ENCODE measurements at regions not wholly inside any gene's neighbourhood (a gene's known extent, or its start where the extent isn't known, plus 50 kb on each side); places are given as distances from the start of the nearest gene placed in this dataset.

DNA sequence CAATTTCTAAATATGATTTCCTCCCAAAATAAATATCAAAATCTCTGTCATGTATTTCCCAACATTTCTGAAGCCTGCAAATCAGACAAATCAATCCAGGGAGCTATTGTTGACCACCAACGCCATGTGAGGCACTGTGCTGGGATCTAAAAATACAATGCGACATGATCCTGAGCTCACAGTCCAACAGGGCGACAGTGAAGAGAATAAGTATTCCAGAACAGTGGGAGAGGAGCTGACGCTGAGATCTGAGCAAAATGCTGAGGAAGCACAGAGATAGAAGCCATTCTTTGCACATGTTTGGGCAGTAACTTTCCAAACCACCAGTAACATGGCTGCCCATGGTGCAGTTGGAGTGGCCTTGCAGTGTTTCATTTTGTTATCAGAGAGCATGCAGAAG, 412.5 kb downstream of the LRATD1 start:
- Mint-ChIP-seq H3K27ac (ENCODE audit: low read depth, unreplicated experiment) (no peak overlapping the region), H3K4me3 (ENCODE audit: unreplicated experiment) (no peak overlapping the region), H3K4me1 (ENCODE audit: insufficient read depth, unreplicated experiment) (peaks cover 6% of the 10 kb centered on the region), H3K36me3 (ENCODE audit: insufficient read depth, unreplicated experiment) (no peaks in the 10 kb centered on the region), H3K9me3 (ENCODE audit: unreplicated experiment) (no peaks in the 10 kb centered on the region), H3K27me3 (ENCODE audit: insufficient read depth, unreplicated experiment) (no peaks in the 10 kb centered on the region)
- no TSS peak for BruUV-seq (replicated peaks)
- TF ChIP-seq, protein P1, sequence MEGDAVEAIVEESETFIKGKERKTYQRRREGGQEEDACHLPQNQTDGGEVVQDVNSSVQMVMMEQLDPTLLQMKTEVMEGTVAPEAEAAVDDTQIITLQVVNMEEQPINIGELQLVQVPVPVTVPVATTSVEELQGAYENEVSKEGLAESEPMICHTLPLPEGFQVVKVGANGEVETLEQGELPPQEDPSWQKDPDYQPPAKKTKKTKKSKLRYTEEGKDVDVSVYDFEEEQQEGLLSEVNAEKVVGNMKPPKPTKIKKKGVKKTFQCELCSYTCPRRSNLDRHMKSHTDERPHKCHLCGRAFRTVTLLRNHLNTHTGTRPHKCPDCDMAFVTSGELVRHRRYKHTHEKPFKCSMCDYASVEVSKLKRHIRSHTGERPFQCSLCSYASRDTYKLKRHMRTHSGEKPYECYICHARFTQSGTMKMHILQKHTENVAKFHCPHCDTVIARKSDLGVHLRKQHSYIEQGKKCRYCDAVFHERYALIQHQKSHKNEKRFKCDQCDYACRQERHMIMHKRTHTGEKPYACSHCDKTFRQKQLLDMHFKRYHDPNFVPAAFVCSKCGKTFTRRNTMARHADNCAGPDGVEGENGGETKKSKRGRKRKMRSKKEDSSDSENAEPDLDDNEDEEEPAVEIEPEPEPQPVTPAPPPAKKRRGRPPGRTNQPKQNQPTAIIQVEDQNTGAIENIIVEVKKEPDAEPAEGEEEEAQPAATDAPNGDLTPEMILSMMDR (IDR thresholded peaks at IDR 0.05; ENCODE audit: unreplicated experiment) = no peak
- intact Hi-C loops (cut with micrococcal nuclease) = no loop called here
- ChIA-PET POLR2A (no interaction called here), CTCF (interaction anchor here (1.5 kb wide), 1 partner anchor 12 kb away, joined by 6 read pairs; no protein-coding TSS in a partner anchor)
- DNase-seq (ENCODE audit: unreplicated experiment) = no peak

DNA sequence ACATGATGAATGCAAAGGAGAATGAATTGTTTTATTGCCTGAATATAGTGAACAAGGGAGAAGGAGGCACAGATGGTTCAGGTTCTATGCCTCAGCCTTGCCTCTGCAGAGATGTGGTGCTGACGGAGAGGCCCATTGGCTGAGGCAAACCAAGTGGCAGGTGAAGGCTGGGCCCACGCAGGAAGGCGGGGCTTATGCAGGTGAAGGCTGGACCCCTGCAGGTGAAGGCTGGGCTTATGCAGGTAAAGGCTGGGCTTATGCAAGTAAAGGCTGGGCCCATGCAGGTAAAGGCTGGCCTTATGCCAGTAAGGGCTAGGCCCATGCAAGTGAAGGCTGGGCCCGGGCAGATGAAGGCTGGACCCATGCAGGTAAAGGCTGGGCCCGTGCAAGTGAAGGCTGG, 414.7 kb downstream of the LRATD1 start:
- DNase-seq (ENCODE audit: unreplicated experiment) = peak; percentile 16
- POLR2A ChIA-PET = no interaction called here
- Mint-ChIP-seq H3K36me3 (ENCODE audit: insufficient read depth, unreplicated experiment) (no peaks in the 10 kb centered on the region), H3K27ac (ENCODE audit: low read depth, unreplicated experiment) (no peak overlapping the region), H3K4me3 (ENCODE audit: unreplicated experiment) (no peak overlapping the region), H3K4me1 (ENCODE audit: insufficient read depth, unreplicated experiment) (peaks cover 6% of the 10 kb centered on the region), H3K9me3 (ENCODE audit: unreplicated experiment) (no peaks in the 10 kb centered on the region), H3K27me3 (ENCODE audit: insufficient read depth, unreplicated experiment) (no peaks in the 10 kb centered on the region)
- no TSS peak for BruUV-seq (replicated peaks)
- CTCF ChIA-PET = interaction anchor here (1.0 kb wide), 1 partner anchor 113 kb away, joined by 3 read pairs; no protein-coding TSS in a partner anchor
- intact Hi-C loops (cut with micrococcal nuclease) = no loop called here
- TF ChIP-seq, protein P1 (IDR thresholded peaks at IDR 0.05; ENCODE audit: unreplicated experiment) = no peak

DNA sequence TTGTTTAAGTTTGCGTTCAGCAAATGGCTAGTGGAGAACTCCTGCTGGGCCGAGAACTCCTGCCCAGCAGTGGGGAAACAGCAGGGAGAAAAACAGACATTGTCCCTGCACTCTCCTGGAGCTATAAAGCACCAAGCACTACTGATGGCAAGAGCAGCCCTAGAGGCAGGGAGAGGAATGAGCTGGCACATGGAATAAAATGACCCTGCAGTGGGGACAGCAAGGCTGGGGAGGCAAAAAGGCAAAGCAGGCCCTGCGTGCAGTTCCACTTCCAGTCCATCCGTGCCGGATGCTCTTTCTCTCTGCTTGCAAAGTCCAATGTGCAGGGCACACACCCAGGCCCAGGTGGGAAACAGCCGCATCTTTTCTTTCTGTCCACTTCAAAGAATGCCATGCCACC, 415.5 kb downstream of the LRATD1 start:
- TF ChIP-seq, protein P1 (IDR thresholded peaks at IDR 0.05; ENCODE audit: unreplicated experiment) = no peak
- Mint-ChIP-seq H3K4me3 (ENCODE audit: unreplicated experiment) (no peak overlapping the region), H3K27me3 (ENCODE audit: insufficient read depth, unreplicated experiment) (no peaks in the 10 kb centered on the region), H3K27ac (ENCODE audit: low read depth, unreplicated experiment) (no peak overlapping the region), H3K9me3 (ENCODE audit: unreplicated experiment) (no peaks in the 10 kb centered on the region), H3K36me3 (ENCODE audit: insufficient read depth, unreplicated experiment) (no peaks in the 10 kb centered on the region), H3K4me1 (ENCODE audit: insufficient read depth, unreplicated experiment) (peaks cover 6% of the 10 kb centered on the region)
- ChIA-PET CTCF (interaction anchor here (1.0 kb wide), 1 partner anchor 112 kb away, joined by 3 read pairs; no protein-coding TSS in a partner anchor), POLR2A (no interaction called here)
- no peak for DNase-seq (ENCODE audit: unreplicated experiment)
- intact Hi-C loops (cut with micrococcal nuclease) = no loop called here
- BruUV-seq (replicated peaks) = no TSS peak

DNA sequence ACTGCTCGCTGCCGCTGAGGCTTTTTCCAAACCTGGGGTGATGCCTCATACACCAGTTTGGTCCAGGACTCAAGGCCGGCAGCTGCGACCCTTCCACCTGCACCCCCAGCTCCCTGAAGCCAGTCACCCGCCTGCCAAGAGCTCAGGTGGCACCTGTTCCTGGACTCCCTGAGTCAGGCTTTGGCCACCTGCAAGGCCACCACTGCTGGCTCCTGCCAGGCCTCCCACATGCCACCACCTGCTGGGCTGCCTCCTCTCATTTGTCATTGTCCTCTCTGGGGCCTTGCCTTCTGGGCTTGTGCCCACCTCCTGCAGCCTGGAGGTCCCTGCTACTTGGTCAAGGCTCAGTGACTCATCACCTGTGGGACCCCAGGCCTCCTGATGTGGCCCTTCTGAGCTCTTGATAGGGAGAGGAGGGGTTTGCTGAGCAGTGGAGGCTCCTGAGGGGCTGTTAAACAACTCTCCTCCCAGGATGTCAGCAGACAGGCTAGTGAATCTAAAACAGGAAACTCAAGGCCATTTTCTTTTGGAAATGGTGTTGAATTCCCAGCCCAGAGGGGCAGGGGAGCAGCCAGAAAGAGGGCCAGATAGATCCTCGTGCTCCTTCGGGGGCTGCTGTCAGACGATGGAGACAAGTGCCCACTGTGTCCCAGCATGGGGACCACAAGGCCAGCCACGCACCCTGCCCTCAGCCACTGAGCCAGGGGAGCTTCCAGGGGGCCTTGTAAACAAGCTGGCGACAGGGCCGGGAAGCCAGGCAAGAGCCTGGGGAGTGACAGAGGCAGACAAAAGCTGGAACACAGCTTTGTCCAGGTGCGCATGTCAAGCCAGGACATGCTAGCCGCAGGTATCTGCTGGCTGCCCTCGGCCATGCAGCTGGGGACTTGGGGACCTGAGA, 416.8 kb downstream of the LRATD1 start:
- Mint-ChIP-seq H3K27me3 (ENCODE audit: insufficient read depth, unreplicated experiment) (no peaks in the 10 kb centered on the region), H3K9me3 (ENCODE audit: unreplicated experiment) (no peaks in the 10 kb centered on the region), H3K4me1 (ENCODE audit: insufficient read depth, unreplicated experiment) (no peaks in the 10 kb centered on the region), H3K27ac (ENCODE audit: low read depth, unreplicated experiment) (no peak overlapping the region), H3K4me3 (ENCODE audit: unreplicated experiment) (no peak overlapping the region), H3K36me3 (ENCODE audit: insufficient read depth, unreplicated experiment) (no peaks in the 10 kb centered on the region)
- TF ChIP-seq, protein P1 (IDR thresholded peaks at IDR 0.05; ENCODE audit: unreplicated experiment) = no peak
- CTCF ChIA-PET = interaction anchor here (0.9 kb wide), 1 partner anchor 9 kb away, joined by 3 read pairs; no protein-coding TSS in a partner anchor
- intact Hi-C loops (cut with micrococcal nuclease) = no loop called here
- no peak for DNase-seq (ENCODE audit: unreplicated experiment)
- POLR2A ChIA-PET = no interaction called here
- no TSS peak for BruUV-seq (replicated peaks)
